GM21515 (cell line): ENCODE measurements at regions not wholly inside any gene's neighbourhood (a gene's known extent, or its start where the extent isn't known, plus 50 kb on each side); places are given as distances from the start of the nearest gene placed in this dataset.
"Not testable (repeated sequence)": the region's sequence is repeated elsewhere in the genome, so short reads cannot be mapped to it uniquely, and the experiment has no call there.

Experiments used
- ATAC-seq: cut with Tn5 transposase; IDR thresholded peaks from one replicate; pipeline ENCODE4 v1.9.1; 2021; ENCODE audit not compliant: unreplicated experiment

DNA sequence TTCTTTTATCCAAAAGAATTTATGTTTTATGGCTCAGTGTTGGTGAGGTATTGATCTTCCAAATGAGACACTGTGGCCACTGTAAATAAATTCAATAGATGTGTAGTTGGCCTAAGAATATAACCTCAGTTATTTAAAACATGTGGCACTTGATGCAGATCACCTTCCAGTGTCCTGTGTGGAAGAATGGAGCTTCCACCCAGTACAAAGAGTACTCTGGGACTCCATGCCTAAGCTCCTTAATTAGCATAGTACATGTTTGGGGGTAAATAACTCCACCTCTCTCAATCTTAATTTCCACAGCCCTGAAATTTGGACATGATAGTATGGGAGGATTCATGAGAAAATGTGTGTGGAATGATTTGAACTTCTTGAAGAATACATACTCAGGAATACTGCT, 105.7 kb downstream of the SPDYE17 start:
- not testable (repeated sequence) for ATAC-seq

DNA sequence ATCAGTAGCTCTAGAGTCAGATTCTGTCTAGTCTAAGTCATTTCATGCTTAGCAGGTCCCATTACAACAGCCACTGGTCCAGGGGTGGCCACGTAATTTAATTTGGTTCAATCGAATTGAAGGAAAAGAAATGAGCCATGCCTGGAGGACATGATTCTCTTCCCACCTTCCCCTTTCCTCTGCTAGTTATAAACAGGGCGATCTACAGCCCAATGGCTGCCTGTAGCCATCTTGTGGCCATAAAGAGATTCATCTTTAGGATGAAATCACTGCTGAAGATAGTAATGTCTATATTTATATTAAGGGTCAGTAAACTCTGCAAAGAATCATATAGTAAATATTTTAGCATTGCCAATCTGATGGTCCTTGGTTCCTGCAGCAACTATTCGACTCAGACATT, 107.4 kb downstream of the SPDYE17 start:
- ATAC-seq = not testable (repeated sequence)

DNA sequence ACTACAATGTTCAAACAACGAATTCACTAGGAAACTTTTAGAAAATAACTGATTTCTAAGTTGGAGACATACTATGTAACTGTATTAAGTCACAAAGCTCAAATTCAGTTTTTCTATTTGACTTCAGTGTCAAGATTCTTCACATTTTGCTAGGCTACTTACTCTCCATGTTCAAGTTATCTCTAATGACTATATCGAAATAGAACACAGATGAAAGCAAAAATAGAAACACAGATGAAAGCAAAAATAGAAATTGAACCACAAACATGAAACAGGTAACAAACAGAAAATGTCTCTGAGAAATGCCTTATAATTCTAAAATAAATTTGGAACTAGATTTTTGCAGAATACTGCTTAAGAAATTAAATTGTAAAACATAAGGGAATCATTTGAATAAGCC, 113.5 kb downstream of the SPDYE17 start:
- ATAC-seq = not testable (repeated sequence)

DNA sequence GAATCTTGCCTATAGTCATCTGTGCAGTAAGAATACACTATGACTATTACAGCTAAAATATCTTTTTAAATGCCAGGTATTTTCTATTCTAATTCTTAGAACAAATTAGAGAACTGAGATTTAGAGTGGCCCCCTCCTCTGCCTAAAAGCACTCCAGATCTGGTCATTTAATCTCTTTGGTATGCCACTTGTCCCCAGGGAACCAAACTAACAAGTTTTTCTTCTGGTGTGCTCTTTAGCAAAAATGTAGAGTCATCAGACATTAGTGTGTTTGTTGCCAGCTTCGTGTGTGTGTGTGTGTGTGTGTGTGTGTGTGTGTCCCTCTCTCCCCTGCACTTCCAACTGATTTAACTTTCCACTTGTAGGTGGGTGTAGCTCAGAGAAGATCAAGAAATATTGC, 117.8 kb downstream of the SPDYE17 start:
- not testable (repeated sequence) for ATAC-seq

DNA sequence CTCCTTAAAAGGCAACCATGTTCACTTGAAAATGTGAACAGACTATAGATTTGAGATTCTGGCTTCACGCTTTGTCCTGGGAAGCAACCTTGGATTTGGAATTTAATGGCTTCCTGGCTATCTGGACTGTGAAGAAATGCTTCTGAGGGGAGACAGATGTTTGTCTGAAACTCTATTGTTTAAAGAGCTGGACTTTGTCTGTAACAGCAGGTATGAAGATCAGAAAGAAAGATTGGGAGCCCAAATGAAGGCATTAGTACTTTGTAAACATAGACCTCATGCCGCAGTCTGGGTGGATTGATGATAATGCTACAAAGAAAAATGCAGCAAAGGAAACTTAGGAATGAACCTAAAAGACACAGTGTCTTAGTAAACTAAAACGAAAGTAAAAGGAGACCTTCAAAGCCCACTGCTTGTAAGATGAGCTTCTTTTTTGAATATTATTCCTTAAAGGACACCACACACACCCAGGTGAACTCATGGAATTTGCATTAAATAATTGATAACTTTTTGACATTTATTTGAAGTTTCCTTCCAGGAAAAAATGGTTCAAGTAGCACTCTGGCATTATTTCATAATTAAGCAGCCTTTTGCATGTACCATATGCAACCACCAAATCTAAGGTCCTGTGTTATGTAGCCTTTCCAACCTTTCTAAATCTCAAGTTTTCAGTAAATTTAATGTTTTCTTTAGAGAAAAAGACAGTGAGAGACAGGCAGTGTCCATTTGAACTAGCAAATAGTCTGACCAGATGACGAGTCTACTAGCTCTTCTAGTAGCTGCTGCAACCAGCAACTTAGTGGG, 119.9 kb downstream of the SPDYE17 start:
- ATAC-seq = not testable (repeated sequence)

DNA sequence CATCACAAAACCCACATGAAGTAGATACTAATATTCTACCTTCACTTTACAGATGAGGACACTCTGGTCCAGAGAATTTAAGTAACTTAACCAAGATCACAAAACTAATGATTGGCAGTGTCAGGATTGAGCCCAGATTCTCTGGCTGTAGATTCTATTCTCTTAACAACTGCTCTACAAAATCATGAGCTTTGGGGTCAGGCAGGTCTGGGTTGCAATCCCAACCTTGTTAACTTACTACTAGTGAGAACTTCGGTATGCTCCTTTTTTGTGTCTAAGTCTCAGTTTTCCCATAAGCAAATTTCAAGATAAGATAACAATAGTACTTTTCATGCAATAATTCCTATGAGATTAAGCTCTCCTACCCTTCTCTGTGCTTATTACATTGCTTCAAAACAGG, 127.5 kb downstream of the SPDYE17 start:
- ATAC-seq = not testable (repeated sequence)

DNA sequence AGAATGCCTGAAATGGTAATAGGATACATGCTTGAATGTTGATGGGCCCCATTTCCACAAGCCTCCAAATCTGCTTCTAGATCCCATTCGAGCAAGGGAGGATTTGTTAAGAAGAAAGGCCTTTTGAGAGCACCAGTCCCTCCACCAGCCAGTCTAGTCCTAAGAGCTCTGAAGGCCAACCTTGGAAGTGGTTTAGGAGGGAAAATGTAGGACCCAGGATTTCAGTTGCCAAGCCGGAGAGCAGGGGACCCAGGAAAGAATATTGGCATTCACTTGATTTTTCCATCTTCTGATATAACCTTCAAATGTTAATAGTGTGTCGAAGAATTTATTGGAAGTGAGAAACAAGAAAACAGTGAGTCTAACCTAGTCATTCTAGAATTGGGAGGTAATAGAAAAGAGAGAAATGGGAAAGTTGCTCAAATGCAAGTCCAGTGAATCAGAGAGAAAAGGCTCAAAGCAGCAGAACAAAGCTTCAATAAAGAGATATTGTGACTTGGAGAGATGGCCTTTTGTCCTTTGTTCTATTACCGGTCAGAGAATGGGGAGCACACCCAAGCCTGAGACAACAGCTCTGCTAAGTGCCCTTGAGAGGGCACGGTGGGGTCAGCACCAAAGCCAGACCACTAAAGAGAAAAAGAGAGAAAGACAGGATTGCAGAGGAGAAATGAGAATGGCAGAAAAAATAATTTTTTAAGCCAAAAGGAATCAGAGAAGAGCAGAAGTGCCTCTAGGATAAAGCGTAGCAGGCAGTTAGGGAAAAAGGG, 130.0 kb downstream of the SPDYE17 start:
- ATAC-seq = not testable (repeated sequence)

DNA sequence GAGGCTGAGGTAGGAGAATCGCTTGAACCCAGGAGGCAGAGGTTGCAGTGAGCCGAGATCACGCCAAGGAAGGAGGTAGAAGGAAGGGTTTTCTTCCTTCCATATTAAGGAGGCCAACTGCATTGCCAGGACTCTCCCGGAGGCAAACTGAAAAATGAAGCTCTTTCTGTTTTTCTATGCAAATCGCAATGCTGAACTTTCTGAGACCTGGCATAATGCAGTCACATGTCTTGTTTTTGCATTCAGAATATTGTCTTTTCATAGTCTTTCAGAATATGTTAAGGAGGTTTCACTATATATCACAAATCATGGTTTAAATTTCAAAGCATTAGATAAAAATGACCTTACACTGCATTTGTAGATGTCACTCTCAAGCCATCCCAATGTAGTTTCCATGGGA, 133.4 kb downstream of the SPDYE17 start:
- not testable (repeated sequence) for ATAC-seq

DNA sequence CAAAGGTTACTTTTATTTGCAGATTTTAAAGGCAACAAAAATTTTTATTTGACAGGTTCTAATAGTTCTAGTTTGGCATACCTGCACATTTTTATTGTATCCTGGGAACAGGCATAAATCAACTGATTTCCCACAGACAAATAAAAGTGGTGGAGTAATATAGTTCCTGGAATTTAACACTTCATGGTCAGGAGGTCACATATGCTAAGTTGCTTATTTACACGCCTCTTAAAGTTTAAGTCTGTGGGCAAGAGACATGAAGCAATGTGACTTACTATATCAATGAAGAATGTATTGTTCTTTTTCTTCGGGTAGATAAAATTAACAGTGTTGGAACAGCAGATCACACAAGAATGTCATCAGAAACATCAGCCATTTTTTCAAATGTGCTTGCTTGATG, 135.2 kb downstream of the SPDYE17 start:
- ATAC-seq = not testable (repeated sequence)

DNA sequence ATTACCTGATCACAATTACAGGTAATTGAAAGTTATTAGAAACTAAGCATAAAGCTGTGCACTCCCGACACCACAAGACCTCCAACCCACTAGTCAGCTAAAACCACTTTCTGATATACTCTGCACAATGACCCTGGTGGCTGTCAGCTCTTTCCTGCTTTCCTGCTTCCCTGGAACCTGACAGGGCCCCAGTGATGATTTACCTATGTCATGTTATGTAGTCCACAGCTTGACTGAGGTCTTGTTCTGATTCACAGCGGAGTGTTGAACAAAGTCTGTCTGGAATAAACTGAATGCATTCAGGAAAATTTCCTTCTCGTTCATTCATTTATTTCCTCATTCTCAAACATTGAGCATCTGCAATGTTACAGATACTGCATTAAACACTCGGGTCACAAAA, 136.5 kb downstream of the SPDYE17 start:
- ATAC-seq = not testable (repeated sequence)

DNA sequence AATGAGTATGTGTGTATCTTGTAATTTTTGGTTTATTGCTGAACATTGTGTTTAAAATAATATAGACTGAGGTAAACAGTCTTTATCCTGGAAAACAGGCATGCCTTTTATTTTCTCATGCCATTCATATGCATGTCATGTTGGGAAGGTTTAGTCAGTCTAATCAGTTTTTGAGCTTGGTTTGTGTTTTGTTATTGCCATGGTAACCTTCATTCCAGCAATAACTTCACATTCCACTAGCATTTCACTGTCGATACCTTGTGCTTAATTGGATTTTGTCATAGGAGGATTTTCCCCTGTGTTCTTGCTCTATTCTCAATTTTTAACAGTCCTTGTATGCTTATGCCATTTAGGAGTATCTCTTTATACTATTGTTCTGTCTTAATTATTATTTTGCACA, 140.4 kb downstream of the SPDYE17 start:
- ATAC-seq = not testable (repeated sequence)

DNA sequence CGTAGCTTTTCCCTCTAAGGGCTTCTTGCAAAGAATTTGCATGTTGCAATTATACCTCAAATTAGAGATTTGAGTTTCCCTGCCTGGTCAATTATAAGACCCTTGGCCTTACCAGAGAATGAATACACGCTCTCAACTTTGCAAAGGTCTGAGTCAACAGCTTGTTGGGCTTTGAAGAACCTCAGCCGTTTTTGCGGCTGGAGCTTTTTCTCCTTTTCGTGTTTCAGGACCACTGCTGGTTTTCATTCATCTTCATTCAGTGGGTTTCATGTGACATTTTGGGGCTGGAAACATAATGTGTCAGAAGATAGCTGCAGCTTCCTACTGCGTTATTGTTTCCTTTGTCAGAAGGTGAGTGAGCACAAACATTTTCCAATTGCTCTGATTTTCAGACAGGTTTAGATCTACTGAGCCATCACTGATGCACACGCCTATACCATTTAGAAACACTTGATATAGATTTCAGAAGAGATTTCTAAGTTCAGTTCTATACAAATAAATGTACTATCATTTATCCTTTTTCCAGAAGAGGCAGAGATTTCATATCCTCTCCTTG, 152.3 kb downstream of the SPDYE17 start:
- not testable (repeated sequence) for ATAC-seq

DNA sequence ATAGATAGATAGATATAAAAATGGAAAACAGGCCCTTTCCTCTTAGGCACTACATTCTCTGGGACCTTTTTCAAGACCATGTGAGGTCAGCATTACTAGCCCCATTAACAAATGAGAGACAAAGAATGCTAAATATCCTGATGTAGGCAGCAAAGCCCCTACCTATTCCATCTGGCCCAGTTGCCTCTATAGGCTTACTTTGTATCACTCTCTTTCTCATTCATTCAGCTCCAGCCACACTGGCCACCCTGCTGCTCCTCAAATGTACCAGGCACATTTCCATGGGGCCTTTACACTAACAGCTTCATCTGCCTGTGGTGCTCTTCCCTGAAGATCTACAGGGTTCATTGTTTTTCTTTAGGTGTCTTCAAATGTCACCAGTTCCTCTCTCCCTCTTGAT, 156.4 kb downstream of the SPDYE17 start:
- ATAC-seq = not testable (repeated sequence)

DNA sequence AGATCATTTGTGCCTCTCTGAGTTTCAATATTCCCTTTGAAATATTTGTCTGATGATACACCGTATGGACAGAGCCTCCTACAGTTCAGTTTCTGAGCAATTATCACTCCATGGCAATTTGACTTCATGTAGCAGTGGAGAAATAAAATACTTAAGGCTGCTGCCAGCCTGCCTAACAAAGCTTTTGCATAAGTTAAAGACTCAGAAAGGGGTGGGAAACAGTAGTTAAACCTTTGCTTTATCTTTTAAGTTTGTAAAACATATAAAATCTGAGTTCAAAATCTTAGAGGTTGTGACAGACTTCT, 161.7 kb downstream of the SPDYE17 start:
- not testable (repeated sequence) for ATAC-seq

DNA sequence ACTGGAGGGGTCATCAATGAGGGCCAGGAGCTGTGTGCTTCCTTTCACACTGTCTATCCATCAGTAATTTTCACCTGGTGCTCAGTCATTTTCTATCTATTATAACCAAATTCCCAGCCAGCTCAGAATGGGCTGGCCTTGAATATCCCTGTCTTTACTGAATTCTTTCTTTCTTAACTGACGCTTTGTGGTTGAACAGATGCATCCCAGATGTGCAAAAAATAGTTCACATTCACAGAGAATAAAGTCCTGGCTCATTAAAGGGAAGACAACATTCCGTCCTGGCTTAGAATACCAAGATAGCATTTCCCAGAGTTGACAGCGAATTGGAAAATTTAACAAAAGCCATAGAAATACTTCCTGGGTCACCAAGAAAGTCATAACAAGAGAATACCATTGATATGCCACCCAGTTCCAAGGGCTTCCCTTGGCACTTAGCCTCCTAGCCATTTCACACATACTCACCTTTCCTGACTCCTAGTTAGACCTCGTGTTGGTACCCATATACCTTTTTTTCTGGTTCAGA, 164.7 kb downstream of the SPDYE17 start:
- ATAC-seq = not testable (repeated sequence)

DNA sequence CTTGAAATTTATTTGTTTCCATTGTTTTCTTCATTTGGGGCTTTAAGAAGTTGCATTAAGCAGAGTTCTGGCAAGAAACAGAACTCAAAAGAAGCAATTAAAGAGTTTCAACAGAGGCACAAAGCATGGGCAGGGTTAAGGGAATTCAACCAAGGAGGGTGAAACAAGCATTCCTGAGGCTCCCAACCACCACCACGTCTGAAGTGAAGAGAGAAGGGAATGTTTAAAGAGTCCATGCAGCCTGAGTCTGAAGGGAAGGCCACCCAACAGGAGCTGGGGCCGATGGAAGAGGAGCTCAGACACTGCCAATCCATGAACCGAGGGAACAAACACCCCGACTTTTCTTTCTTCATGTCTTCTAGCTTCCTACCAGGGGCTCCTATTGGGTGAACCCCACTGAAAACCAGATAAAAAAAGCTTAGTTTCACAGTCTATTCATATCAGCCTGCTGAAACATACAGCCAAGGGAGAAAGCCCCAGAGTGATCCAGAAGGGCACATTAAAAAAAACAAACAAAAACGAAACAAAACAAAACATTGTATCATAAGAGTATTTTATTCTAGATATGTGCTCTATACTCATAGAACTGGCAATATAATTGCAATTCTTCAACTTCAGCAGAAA, 168.9 kb downstream of the SPDYE17 start:
- not testable (repeated sequence) for ATAC-seq

DNA sequence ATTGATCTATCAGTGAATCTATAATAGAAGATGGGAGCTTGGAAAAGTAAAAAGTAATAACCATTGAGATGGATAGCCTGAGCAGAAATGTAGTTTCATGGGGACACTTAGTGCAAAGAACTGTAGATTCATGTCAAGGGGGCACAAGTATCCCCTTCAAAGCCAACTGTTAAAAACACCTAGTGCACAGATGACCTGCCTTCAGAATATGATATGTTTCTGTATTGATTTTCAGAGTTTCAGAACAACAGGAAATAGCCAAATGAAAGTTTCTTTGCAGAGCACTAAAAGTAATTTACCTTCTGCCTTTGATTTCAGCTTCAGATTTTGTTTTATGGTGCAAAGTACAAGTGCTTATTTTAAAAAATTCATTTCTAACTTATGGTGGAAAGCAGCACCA, 169.9 kb downstream of the SPDYE17 start:
- ATAC-seq = not testable (repeated sequence)

DNA sequence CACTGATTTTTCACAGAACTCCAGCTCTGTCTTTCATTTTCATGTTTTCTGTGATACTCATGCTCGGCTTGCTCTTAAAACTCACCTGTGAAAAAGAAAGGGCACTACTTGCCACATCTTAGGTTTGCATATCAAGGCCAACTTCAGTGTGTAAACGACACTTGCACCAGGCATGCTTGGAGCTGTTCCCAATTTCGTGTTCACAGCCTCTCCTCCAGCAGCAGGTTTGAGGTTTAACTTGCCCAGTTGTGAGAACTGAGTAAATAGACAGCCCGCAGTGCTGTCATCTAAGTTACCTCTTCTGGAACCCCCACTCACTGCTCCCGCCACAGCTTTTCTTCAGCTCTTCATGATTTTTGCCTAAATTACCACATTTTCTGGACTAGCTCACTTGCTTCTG, 172.2 kb downstream of the SPDYE17 start:
- not testable (repeated sequence) for ATAC-seq

DNA sequence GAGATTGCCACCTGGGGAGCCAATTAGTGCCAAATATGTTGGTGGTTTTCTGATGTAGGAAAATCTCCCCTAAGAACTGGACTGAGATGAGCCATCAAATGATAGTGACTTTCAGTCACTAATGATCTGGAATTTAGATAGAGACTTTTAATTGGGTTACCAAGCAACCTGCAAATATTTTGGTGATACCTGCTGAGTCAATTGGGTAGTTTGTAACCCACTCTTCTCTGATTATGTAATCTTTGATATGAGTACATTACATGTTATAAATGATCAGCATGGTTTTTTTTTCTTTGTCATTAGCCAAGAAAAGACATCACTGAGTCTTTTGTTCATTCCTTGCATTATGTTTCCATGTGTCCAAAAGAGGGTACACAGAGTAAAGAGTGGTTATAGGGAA, 177.5 kb downstream of the SPDYE17 start:
- not testable (repeated sequence) for ATAC-seq

DNA sequence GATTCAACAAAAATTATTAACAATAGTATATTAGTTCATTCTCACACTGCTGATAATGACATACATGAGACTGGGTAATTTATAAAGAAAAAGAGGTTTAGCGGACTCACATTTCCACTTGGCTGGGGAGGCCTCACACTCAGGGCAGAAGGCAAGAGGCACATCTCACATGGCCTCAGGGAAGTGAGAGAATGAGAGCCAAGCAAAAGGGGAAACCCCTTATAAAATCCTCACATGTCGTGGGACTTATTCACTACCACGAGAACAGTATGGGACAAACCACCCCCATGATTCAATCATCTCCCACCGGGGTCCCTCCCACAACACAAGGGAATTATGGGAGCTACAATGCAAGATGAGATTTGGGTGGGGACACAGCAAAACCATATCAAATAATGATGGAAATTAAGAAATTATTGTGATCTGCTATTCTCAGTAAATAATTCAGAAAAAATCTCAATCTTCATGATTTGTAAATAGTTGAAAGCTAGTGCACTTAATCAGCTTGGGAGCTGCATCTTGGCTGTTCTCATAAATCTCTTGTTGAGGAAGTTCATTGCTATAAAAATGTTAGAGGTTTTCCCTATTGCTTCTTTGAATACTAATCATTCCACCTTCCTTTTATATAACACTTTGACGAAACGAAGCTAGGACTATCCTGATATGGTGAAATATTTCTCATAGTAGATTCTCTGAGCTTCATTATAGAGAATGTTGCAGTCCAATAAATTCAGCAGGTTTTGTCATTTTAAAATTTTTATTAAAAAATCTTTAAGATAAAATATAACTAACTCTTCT, 179.2 kb downstream of the SPDYE17 start:
- ATAC-seq = not testable (repeated sequence)
